GM19372 (cell line): ENCODE measurements at regions not wholly inside any gene's neighbourhood (a gene's known extent, or its start where the extent isn't known, plus 50 kb on each side); places are given as distances from the start of the nearest gene placed in this dataset.

Experiments used
- ATAC-seq: cut with Tn5 transposase; IDR thresholded peaks from one replicate; pipeline ENCODE4 v1.9.1; 2021; ENCODE audit warnings: mild to moderate bottlenecking, low read depth, moderate library complexity; ENCODE audit not compliant: unreplicated experiment

GRCh38 chr18:60951091-60951490 lies 382.1 kb upstream of the CDH20 start:
- no peak for ATAC-seq

GRCh38 chr18:60962625-60963024 lies 370.6 kb upstream of the CDH20 start:
- no peak for ATAC-seq

DNA sequence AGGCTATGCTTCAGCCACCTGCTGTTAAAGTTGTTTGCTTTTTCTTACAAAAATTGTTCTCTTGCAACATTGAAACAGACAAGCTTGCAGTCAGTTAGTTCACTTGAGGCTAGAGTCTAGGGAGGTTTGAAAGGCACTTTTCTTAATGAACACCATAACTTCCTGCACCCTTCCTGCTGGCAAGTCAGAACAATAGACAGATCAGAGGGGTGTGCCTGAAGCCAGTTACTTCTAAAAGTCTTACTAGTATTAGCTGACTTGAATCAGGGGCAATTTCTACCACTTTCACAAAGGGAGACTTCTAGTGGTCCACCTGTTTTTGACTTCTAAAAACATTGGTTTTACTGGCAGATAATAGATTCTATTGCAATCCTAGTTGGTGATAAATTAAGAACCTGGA lies 367.4 kb upstream of the CDH20 start:
- no peak for ATAC-seq

- ATAC-seq: no peak
Measured at GRCh38 chr18:60966876-60967275, 366.4 kb upstream of the CDH20 start.

- ATAC-seq: no peak
Measured at GRCh38 chr18:60975420-60975819, 357.8 kb upstream of the CDH20 start.

- no peak for ATAC-seq
Measured at GRCh38 chr18:60976976-60977375, 356.3 kb upstream of the CDH20 start.

DNA sequence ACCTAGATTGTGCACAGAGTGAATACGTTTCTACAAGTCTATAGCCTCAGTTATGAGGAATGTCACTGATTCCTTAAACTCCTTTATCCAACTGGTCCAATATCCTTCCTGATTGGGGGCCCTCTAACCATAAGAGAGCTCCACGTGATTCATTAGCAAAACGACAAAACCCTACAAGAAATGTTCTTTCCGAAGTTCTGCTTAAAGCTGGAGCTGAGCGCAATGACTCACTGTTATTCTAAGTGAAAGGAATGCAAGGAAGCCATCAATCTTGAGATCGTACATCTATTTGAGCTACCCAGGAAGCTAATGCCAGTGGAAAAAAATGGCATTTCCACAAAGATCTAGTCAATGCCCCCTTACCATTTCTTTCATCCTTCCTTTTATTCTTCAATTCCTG lies 354.9 kb upstream of the CDH20 start:
- no peak for ATAC-seq

GRCh38 chr18:60980422-60981005 lies 352.7 kb upstream of the CDH20 start:
- ATAC-seq: no peak

GRCh38 chr18:60981682-60982328 lies 351.4 kb upstream of the CDH20 start:
- ATAC-seq: no peak

DNA sequence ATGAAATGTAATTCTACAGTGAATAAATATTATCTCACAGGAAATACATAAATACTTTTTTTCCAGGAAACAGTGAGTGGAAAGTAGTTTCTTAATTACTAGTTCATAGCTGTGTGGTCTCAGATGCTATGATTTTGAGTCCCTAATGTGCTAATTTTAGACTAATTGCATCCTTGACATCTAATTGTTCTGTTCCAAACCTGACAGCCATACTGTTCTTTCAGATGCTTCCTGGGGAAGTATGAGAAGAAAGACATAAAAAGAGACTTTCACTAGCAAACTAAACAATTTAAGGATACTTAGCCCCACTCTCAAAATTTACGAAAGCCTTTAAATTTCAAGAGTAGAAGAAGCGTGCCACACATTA lies 350.9 kb upstream of the CDH20 start:
- ATAC-seq: no peak

GRCh38 chr18:60982928-60983327 lies 350.3 kb upstream of the CDH20 start:
- no peak for ATAC-seq

DNA sequence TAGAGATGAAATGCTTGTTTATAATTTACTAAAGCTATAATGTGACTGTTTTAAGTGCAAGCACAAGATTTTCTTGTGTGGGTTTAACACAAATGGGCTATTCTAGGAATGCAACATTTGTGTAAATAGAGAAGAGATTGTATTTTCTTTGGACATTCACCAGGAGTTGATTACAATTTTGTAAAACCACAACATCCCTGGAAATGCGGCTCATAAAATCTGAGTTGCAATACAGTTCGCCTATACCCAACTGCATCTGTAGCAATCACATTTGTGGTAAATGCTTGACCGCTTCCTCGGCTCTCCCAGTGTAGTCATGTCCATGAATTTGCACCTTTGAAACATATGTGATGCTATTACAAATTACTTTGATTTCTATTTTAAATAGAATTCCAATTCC lies 348.7 kb upstream of the CDH20 start:
- ATAC-seq: no peak

DNA sequence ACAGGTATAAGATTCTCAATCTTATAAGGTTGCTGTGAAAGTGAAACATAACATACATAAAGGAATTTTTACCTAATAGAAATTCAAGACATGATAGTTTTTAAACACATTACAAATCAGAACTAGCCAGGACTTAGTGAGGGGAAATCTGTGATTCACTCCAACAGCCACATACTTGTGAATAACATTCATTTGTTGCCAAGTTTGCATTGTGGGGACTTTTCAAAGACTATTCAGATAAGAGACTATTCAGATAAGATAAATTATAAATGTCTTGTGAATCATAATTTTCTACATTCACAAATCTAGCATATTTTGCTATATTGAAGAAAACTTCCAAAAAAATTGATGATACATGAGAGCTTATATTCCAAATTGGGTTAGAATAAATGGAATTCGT lies 345.3 kb upstream of the CDH20 start:
- no peak for ATAC-seq

GRCh38 chr18:60996326-60996725 lies 336.9 kb upstream of the CDH20 start:
- ATAC-seq: no peak

DNA sequence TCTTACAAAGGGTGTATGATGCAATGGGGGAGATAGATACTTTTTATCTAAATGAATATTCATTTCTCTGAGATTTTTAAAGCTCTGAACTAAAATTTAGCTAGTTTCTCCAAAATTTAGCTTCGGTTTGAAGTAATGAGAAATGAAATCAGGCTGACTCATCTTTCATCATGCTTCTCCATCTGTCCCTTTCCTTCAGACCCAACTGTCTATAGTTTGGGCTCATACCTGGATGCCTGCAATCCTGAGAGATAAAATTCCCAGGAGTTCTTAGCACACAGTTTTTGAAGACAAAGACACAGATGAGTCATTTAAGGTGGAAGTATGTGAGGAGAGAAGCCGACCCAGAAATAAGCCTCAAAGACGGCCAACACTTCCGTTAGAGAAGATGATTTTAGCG lies 336.4 kb upstream of the CDH20 start:
- ATAC-seq: no peak

- ATAC-seq: no peak
Measured at GRCh38 chr18:61001138-61001537, 332.1 kb upstream of the CDH20 start.

DNA sequence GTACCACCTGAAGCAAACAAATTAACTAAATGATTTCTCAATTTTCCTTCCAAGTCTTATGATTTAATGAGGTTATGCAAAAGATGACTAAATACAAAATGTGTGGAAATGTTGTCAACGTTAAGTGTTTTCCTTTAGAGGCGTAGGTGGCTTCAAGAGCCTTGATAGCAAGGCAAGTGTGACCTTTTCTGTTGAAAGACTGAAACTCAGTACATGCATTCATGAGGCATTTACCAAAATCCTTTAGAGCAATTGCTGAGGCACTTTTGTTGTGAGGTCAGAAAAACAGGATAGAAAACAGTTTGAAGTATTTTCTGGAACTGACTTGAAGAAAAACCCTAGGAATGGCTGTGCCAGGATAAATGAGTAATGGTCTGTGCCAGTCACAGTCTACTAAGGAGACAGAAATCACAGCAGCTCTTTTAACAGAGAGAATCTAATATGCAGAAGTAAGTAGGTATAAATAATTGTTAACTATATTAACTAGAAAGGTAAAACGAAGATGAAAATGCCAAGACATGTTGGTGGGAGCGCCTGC lies 326.5 kb upstream of the CDH20 start:
- no peak for ATAC-seq

GRCh38 chr18:61019338-61020301 lies 313.6 kb upstream of the CDH20 start:
- no peak for ATAC-seq

DNA sequence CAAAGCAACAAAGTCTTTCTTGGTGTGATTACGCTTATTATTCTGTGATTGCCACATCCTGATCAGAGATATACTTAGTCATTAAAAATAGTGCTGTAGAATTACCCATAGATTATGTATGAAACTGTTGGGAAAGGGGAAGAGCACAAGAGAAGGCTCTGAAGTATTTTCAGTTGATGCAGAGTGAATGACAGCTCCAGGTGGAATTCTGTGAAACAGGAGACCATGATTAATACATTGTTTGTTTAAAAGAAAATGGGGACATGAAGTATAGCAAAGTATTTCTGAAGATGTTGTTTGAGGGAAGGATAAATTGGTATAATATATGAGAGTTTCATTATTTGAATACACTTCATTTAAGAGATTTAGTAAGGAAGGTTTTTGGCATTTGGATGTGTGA lies 307.6 kb upstream of the CDH20 start:
- ATAC-seq: no peak

GRCh38 chr18:61031626-61032025 lies 301.6 kb upstream of the CDH20 start:
- no peak for ATAC-seq

GRCh38 chr18:61034580-61034979 lies 298.6 kb upstream of the CDH20 start:
- no peak for ATAC-seq
